Retinal pigment epithelial cell (primary cell): ENCODE measurements at regions not wholly inside any gene's neighbourhood (a gene's known extent, or its start where the extent isn't known, plus 50 kb on each side); places are given as distances from the start of the nearest gene placed in this dataset.
"Not testable (repeated sequence)": the region's sequence is repeated elsewhere in the genome, so short reads cannot be mapped to it uniquely, and the experiment has no call there.

Experiments used
- DNase-seq: peaks from one replicate; pipeline ENCODE4 v3.0.0-alpha.2; 2010; ENCODE audit warnings: low read depth
- H3K4me3 ChIP-seq: 2 replicates; pipeline ENCODE4 v1.5.1; 2011; ENCODE audit warnings: mild to moderate bottlenecking, low read length, control low read depth, moderate library complexity
- CTCF ChIP-seq: conservative IDR thresholded peaks from 2 replicates; pipeline ENCODE4 v1.5.1; 2011; ENCODE audit warnings: low read depth, low read length, control low read depth, inconsistent platforms

GRCh38 chr7:149644754-149645153 is 128.6 kb downstream of the ZNF467 start:
- TF ChIP-seq CTCF = no peak
- DNase-seq = no peak
- H3K4me3 ChIP-seq = no peak overlapping the region

- TF ChIP-seq CTCF = no peak
- no peak for DNase-seq
- no peak overlapping the region for H3K4me3 ChIP-seq
Observed at GRCh38 chr7:149642589-149642988, 130.8 kb downstream of the ZNF467 start.

GRCh38 chr7:149638566-149639320 is 134.6 kb downstream of the ZNF467 start:
- no peak overlapping the region for H3K4me3 ChIP-seq
- no peak for DNase-seq
- no peak for TF ChIP-seq CTCF

DNA sequence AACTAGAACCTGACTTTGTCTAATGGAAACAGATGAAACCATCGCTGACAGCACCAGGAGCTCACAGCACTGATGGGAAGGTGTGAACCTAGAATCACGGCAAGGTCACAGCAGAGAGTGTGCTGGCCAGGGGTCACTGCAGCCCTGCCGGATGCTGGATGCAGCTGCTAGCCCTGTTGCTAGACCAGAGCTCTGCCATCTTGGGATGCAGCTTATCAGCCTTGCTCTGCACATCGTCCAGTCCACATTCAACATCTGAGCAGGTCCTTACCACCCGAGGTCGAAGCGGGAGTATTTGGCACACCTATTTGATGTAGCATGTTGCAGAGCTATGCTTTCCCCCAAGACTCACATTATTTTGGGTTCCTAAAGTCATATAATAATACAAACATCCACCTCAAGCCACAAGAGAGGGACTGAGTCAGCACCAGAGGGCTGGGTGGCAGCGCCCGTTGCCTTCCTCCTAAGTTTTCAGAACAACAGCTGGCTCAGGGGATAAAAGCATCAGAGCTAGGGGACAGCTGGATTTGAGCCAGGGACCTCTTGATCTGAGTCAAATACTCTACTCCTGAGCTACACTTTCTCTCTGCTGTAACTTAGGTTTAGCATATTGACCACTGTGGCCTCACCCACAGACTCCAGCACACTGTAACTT is 135.3 kb downstream of the ZNF467 start:
- no peak for DNase-seq
- no peak for TF ChIP-seq CTCF
- H3K4me3 ChIP-seq = no peak overlapping the region

DNA sequence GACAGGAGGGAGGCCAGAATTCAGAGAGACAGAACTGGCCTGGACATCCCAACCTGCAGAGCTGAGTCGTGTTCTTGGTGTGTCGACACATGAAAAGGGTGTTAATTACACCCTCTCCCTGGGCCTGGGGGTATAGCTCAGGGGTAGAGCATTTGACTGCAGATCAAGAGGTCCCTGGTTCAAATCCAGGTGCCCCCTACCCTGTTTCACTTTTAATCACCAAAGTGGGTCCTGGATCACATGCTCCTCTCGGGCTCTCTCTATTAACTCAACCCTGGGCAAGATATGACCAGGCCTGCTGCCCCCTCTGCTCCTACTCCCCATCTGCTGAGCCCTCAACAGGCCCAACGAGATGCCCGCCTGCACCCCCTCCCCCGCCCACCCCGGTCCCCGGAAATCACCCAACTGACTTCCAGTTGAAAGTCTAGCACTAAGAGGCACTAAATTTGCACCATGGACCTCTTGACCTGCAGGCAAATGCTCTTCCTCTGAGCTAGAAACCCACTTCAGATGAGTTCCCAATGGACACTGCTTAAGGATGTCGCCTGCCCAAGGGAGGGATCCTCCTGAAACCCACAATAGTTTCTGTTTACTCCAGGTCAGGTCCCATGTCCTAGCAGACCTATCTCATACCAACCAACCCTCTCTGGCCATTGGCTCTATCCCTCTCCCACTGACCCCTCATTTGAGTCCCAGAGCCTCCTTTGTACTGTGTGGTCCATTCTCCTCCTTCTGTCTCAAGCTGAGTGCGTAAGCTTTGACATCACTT is 137.6 kb downstream of the ZNF467 start:
- TF ChIP-seq CTCF = no peak
- no peak overlapping the region for H3K4me3 ChIP-seq
- no peak for DNase-seq

- no peak for DNase-seq
- TF ChIP-seq CTCF = no peak
- no peak overlapping the region for H3K4me3 ChIP-seq
Observed at GRCh38 chr7:149633976-149634945, 136.7 kb upstream of the ZNF746 start.

DNA sequence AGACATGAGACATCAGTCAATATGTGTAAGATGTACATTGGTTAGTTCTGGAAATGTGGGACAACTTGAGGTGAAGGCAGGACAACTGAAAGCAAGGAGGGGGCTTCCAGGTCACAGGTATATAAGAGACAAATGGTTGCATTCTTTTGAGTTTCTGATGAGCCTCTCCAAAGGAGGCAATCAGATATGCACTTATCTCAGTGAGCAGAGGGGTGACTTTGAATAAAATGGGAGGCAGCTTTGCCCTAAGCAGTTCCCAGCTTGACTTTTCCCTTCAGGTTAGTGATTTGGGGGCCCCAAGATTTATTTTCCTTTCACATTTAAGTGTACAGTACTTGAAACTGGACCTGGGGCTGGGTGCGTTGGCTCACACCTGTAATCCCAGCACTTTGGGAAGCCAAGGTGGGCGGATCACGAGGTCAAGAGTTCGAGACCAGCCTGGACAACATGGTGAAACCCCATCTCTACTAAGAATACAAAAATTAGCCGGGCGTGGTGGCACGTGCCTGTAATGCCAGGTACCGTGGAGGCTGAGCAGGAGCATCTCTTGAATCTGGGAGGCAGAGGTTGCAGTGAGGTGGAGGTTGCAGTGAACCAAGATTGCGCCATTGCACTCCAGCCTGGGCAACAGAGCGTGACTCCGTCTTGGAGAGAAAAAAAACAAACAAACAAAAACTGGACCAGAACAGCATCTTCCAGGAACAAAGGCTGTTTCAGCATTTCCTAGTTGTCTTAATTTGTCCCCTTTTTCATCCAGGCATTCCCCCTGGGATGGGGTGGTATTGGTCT is 130.9 kb upstream of the ZNF746 start:
- not testable (repeated sequence) for DNase-seq, H3K4me3 ChIP-seq
